GM18907 (cell line): ENCODE measurements at regions not wholly inside any gene's neighbourhood (a gene's known extent, or its start where the extent isn't known, plus 50 kb on each side); places are given as distances from the start of the nearest gene placed in this dataset.
"Not testable (repeated sequence)": the region's sequence is repeated elsewhere in the genome, so short reads cannot be mapped to it uniquely, and the experiment has no call there.

Source experiments
- ATAC-seq: cut with Tn5 transposase; IDR thresholded peaks from one replicate; pipeline ENCODE4 v1.9.1; 2021; ENCODE audit warnings: mild to moderate bottlenecking, moderate library complexity; ENCODE audit not compliant: unreplicated experiment

DNA sequence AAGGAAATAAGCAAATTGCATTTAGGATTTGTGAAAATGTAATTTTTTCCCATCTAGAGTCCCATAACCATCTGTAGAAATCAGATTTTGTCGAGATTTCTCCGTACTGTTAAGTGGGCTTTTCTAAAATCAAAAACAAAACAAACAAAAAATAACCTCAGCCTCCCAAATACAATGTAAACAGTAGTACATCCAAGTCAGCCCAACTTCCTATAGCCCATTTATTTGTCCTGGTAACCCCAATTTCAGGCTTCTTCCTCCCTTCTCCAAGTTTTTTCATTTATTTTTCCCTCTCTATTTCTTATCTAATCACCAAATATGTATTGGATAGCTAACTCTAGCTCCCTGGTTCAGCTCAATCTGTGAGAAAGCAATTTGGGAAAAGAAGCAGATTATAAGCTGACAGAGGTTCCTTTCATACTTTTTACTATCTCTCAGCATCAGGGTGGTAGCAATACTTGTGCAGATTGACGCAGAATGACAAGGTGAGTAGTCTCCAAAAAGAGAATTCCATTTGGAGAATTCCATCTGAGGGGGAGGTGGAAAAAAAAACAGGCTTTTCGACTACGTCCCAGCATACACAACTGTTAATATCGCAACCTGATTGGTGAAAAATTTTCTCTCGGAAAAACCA is 132.6 kb upstream of the BTN3A2 start:
- no peak for ATAC-seq

DNA sequence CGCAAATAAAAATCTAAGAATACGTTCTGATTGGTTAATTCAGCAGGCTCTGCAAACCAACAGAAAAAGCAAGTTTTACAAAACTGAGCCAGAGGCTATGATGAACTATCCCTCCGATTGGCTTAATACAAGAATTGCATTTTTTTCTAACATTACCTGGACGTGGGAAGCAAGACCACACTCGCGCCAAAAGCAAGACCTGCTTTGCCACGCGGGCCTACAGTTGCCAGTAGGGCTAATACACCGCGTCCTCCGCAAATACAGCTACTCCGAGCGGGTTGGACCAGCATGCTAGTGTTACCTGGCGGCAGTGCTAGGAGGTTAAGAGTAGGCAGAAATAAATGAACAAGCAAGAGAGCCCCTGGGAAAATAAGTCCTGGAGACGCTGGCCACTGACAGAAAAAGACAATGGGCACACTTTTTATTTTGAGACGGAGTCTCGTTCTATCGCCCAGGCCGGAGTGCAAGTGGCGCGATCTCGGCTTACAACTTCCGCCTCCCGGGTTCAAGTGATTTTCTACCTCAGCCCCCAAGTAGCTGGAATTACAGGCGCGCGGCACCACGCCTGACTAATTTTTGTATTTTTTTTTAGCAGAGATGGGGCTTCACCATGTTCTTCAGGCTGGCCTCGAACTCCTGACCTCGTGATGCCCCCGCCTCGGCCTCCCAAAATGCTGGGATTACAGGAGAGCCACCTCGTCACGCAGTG is 131.9 kb upstream of the BTN3A2 start:
- peak; percentile 18 for ATAC-seq

DNA sequence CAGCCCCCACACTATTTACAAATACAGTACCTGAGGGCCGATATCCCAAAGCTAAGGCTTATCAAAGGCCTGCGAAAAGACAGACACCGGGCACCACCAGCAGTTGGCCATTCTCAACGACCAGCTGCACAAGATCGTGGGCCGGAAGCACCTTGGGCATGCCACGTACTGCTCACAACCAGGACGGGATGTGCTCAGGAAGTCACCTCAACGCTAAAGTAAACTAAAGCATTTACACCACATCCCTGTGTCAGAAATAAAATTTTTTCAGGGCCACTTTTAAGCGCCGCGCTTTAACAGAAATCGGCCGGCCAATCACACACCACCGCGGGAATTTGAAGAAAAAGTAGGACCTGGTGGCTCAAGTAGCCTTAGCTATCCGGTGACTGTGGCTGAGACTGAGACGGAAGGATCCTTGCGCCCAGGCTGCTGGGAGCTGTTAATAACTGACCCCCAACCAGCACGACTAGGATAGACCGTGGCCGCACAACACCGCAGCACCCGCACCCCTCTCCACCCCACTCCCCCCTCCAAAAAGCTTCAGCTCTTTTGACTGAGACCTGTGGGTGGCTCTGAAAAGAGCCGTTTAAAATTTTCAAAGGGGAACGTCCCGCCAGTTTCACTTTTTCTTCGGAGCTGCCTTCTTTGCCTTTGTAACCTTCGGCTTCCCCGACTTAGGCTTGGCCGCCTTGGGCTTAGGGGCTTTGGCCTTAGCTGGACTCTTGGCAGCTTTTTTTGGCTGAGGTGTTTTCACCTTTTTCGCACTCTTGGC is 131.2 kb upstream of the BTN3A2 start:
- ATAC-seq = peak; percentile 46

DNA sequence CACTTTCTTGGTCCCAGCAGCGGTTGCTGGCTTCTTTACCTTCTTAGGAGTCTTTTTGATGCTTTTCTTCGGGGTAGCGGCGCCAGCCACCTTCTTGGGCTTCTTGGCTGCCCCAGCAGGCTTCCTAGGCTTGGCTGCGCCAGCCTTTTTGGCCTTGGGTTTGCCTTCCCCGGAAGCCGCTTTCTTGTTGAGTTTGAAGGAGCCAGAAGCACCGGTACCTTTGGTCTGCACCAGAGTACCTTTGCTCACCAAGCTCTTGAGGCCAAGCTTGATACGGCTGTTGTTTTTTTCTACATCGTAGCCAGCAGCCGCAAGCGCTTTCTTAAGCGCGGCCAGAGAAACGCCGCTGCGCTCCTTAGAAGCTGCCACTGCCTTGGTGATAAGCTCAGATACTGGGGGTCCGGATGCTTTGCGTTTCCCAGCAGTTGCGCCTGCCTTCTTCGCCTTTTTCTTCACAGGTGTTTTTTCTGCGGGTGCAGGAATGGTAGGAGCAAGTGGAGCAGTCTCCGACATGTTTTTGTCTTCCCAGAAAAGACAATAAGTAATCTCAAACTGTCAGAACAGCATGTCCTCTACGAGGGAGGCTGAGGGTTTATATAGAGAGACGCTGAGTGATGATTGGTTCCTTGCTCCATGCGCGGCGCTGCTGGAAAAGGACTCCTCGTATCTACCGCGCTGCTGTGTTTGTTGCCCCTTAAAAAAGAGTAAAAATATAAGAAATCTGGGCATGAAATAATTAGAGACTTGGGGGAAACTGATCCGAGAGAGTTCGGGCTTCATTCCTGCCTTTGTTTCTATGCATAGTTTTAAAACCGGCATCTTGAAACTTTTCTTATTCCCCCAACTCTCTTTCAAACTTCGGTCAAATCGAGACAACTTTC is 130.3 kb upstream of the BTN3A2 start:
- ATAC-seq = peak; percentile 45

DNA sequence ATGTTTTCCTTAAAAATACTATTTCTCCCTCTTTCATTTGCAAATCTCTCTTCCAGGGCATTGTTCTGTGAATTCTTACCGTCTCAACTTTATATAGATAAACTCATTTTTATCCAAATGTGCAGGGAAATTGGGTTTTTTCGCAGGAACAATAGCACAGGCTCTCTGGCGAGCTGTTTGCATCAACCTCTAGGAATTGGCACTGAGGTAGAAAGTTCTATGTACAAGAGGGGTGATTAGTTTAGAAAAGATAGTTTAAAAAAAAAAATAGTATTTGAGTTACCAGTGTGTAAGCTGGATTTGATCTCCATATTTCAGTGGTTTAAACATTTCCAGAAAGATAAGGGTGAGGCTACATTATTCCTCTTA is 129.7 kb upstream of the BTN3A2 start:
- ATAC-seq = no peak

DNA sequence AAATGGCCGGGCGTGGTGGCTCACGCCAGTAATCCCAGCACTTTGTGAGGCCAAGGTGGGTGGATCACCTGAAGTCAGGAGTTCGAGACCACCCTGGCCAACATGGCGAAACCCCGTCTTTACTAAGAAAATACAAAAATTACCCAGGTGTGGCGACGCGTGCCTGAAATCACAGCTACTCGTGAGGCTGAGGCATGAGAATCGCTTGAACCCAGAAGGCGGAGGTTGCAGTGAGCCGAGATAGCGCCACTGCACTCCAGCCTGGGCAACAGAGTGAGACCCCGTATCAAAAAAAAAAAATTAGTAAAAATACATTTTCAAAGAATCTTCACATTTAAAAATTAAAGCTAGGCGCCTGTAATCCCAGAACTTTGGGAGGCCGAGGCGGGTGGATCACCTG is 125.6 kb upstream of the BTN3A2 start:
- not testable (repeated sequence) for ATAC-seq

DNA sequence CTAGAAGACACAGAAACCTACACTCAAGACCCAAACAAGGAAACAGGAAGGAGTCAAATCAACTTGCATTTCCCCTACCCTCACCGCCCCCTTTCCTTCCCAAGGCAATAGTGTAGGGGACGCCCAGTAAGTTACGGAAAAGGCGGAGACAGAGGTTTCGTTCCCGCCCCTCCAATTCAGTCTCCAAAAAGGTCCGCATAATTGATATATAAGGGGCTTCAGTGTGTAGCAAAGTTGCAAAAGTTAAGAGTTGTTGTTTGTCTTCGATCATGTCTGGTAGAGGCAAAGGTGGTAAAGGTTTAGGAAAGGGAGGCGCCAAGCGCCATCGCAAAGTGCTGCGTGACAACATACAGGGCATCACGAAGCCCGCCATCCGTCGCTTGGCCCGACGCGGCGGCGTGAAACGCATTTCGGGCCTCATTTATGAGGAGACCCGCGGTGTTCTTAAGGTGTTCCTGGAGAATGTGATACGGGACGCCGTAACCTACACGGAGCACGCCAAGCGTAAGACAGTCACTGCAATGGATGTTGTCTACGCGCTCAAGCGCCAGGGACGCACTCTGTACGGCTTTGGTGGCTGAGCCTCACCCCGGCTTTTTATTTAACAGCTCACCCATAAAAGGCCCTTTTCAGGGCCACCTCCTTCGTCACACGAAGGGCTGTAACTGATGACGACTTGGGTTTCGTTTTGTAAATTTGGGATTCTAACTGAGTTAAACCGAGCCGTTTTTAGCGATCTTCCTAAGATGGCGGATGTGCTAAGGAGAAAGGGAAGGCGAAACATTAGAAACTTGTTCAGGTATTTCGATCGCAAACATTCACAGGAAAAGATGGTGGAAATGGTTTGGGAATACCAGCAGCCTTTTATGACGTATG is 124.6 kb upstream of the BTN3A2 start:
- ATAC-seq = peak; percentile 66

DNA sequence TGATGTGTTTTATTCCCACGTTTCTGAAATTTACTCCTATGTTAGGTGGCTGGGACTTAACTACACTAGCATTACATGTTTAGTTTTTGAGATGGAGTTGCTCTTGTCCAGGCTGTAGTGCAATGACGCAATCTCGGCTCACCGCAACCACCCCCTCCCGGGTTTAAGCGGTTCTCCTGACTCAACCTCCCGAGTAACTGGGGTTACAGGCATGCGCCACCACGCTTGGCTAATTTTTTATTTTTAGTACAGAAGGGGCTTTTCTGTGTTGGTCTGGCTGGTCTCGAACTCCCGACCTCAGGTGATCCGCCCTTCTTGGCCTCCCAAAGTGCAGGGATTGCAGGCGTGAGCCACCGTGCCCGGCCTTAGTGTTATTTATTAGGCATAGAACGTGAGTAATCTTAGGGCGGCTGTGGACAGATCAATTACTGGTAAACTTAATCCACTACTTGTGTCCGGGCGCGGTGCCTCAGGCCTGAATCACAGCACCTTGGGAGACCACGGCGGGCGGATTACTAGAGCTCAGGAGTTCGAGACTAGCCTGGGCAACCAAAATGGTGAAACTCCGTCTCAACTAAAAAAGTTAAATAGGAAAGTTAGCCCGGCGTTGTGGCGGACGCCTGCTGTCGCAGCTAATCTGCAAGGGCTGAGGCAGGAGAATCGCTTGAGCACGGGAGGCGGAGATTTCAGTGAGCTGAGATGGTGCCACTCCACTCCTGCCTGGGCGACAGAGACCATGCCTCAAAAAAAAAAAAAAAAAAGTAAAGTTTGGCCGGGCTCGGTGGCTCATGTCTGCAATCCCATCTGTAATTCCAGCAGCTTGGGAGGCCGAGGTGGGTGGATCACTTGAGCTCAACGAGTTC is 123.7 kb upstream of the BTN3A2 start:
- peak; percentile 20 for ATAC-seq

DNA sequence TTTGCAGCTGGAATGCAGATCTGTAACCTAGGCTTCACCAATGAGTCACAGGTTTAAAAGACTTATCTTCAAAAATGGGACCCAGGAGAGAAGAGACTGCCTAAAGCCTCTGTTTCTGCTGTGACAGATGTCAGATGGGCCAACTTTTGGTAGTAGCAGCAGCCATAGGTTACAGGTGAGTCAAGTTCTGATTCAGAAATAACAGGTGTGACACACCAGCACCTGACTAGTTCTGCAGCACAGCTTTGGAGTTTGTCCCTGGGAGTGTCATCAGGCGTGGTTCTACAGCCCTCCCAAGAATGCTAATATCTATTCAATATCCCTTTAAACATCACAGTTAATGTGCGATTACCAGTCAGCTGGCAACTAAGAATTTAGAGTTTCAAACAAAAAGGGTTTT is 121.9 kb upstream of the BTN3A2 start:
- no peak for ATAC-seq

DNA sequence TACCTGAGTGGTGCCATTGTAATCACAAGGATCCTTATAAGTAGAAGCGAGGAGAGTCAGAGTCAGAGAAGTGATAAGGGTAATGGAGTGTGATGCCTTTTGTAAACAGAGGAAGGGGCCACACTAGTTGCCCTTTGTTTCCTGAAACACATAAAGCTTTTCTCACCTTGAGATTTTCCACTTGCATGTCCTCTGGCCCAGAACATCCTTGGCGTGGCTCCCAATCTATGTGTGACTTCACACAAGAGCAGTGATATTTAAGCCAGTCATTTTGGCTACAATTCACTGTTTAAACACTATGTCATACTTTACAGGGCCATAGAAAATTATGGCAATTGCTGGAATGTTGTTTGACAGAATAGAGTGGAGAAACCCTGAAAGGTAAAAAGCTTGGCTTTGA is 121.2 kb upstream of the BTN3A2 start:
- no peak for ATAC-seq

DNA sequence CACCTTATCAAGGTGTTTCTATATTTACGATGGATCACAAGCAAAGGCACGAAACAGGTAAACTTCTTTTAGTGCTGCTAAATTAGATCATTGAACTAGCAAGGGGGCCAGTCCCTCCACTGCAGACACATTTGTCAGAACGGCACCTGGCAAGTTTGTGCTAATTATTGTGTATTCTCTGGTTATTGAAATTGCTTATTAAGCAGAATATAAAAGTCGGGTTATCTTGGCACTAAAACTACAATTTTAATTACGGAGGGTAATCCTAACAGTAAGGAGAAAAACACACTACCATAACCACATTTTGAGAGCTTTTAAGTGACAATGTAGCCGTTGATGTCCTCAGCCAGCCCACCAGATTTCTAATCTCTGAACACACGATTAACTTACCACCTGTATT is 118.9 kb upstream of the BTN3A2 start:
- ATAC-seq = no peak

DNA sequence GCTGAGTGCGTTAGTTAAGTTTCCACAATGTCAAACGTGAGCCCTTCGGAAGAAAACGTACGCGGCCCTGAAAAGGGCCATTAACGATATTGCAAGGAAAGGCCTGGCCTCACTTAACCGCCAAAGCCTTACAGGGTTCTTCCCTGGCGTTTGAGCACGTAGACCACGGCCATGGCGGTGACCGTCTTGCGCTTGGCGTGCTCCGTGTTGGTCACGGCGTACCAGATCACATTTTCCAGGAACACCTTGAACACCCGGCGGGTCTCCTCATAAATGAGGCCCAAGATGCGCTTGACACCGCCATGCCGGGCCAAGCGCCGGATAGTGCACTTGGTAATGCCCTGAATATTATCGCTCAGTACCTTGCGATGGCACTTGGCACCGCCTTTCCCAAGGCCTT is 118.4 kb upstream of the BTN3A2 start:
- no peak for ATAC-seq

DNA sequence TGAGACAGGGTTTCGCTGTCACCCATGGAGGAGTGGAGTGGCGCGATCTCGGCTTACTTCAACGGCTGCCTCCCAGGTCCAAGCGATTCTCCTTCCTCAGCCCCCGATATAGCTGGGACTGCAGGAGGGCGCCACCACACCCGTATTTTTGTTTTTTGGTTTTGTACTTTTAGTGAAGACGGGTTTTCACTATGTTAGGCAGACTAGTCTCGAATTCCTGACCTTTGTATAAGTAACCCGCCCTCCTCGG is 115.4 kb upstream of the BTN3A2 start:
- peak; percentile 22 for ATAC-seq

DNA sequence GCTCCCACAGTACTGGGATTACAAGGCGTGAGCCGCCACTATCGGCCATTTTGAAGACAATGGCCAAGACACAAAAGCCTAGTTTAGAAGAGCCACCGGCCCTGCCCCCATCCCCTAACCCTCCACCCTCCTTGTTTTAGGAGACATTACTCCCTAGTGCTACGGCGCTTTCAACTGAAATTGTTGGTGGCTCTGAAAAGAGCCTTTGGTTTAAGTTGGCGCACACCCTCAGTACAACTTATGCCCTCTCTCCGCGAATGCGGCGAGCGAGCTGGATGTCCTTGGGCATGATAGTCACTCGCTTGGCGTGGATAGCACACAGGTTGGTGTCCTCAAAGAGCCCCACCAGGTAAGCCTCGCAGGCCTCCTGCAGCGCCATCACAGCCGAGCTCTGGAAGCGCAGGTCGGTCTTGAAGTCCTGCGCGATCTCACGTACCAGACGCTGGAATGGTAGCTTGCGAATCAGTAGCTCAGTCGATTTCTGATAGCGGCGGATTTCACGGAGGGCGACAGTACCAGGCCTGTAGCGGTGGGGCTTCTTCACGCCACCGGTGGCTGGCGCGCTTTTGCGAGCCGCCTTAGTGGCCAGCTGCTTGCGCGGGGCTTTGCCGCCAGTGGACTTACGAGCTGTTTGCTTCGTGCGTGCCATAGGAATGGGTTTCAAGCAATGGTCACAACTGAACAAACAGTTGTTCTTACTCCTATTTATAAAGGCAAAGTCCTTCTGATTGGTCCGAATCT is 114.9 kb upstream of the BTN3A2 start:
- peak; percentile 44 for ATAC-seq

DNA sequence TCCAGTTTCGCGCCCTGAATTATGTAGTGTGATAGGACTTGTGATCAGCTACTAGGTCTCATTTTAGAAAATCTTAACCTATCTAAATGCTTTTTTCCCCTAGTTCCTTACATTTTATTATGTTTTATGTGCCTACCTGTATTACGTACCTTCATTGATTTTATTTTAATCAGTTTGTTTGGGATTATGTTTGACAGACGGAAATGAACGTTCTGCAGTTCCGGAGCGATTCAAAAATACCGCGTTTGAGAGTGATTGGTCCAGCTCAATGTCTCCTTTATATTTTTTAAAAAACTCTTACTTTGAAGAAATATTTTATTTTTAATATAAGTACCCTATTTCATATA is 114.3 kb upstream of the BTN3A2 start:
- no peak for ATAC-seq

DNA sequence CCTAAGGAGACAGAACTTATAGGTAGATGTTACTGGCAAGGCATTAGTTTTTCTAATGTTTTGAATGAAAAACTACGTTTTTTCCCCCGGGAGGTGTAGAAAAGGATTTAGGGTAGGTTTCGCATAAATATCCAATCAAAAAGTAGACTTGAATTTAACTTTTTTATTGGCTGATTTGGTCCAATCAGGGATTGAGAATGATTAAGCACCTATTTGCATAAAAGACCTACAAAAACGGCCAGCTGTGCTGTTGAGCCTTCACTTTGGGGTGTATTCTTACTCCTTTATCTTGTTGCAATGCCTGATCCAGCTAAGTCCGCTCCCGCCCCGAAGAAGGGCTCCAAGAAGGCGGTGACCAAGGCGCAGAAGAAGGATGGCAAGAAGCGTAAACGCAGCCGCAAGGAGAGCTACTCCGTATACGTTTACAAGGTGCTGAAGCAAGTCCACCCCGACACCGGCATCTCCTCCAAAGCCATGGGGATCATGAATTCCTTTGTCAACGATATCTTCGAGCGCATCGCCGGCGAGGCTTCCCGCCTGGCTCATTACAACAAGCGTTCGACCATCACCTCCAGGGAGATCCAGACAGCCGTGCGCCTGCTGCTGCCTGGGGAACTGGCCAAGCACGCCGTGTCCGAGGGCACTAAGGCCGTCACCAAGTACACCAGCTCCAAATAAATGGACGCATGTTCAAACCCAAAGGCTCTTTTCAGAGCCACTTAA is 113.5 kb upstream of the BTN3A2 start:
- ATAC-seq = peak; percentile 60

DNA sequence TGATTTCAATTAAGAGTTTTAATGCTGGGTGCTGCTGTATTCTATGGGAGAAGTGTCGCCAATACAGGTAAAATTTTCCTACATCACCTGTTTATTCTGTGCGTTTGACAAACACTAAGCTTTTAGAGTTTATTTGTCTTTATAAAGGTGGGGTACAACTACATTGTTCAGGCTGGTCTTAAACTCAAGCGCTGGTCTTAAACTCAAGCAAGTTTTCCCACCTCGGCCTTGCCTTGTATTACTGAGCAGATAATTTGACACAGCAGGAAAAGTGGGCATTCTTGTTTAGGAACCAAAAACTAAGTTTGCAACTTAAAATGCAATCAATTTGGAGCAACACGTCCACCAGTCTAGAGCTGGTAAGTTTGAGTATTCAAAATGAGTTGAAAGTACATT is 112.9 kb upstream of the BTN3A2 start:
- no peak for ATAC-seq

DNA sequence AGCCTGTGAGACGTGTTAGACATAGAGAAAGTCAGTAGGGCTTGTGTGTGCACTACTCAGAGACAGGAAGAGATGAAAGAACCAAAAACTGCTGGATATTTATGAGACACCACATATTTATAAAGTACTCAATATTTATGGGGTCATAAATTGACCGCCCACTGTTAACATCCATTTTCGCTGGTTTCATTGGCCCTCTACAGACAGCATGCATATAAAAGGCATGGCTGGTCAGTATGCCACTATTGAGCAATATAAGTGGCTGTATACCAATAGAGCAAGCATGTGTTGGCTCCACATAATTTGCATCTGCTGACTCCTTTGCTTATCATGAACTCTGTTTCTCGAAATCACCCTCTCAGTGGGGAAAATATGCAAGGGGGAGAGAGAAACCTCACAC is 110.3 kb upstream of the BTN3A2 start:
- no peak for ATAC-seq
